WTC11 (cell line): ENCODE measurements at regions not wholly inside any gene's neighbourhood (a gene's known extent, or its start where the extent isn't known, plus 50 kb on each side); places are given as distances from the start of the nearest gene placed in this dataset.
"Not testable (repeated sequence)": the region's sequence is repeated elsewhere in the genome, so short reads cannot be mapped to it uniquely, and the experiment has no call there.

Source experiments
- ATAC-seq: fragments of 200-7000 bp; cut with Tn5 transposase; 2 replicates; pipeline ENCODE4 v1.10.0; 2021; ENCODE audit warnings: mild to moderate bottlenecking, moderate library complexity
- CTCF ChIA-PET: fragments of 300-600 bp; sonication (Branson Sonifier 250); formaldehyde crosslinking; loops from one replicate; lab custom pipeline; 2021; ENCODE audit warnings: antibody characterized with exemption; lab: Charles Lee
- POLR2A ChIA-PET: fragments of 350-600 bp; sonication (Branson Sonifier 250); formaldehyde crosslinking; loops from one replicate; lab custom pipeline; 2021; ENCODE audit warnings: antibody characterized with exemption; lab: Charles Lee
- DNase-seq: peaks from one replicate; pipeline ENCODE4 v3.0.0; 2021; ENCODE audit warnings: low spot score
- H3K27ac Mint-ChIP-seq: 2 replicates; pipeline ENCODE4 v1.8.0; 2021; ENCODE audit warnings: mixed read lengths
- H3K27me3 Mint-ChIP-seq: 2 replicates; pipeline ENCODE4 v1.8.0; 2021; ENCODE audit warnings: low read depth, mild to moderate bottlenecking, moderate library complexity, mixed read lengths
- H3K36me3 Mint-ChIP-seq: 2 replicates; pipeline ENCODE4 v1.8.0; 2021; ENCODE audit warnings: mixed read lengths
- H3K4me1 Mint-ChIP-seq: 2 replicates; pipeline ENCODE4 v1.8.0; 2022; ENCODE audit warnings: mixed read lengths
- H3K4me3 Mint-ChIP-seq: 2 replicates; pipeline ENCODE4 v1.8.0; 2021; ENCODE audit warnings: mild to moderate bottlenecking, moderate library complexity, mixed read lengths
- H3K9me3 Mint-ChIP-seq: 2 replicates; pipeline ENCODE4 v1.8.0; 2021; ENCODE audit warnings: mixed read lengths
- AR ChIP-seq: fragments of 250-450 bp; sonication (Bioruptor Pico); IDR thresholded peaks from 2 replicates; pipeline ENCODE4 v1.9.0; 2021; ENCODE audit warnings: mild to moderate bottlenecking
- CDX4 ChIP-seq: fragments of 250-450 bp; sonication (Bioruptor Pico); IDR thresholded peaks from 2 replicates; pipeline ENCODE4 v1.9.0; 2021; ENCODE audit warnings: moderate library complexity, mild to moderate bottlenecking, inconsistent platforms, borderline replicate concordance
- CREM ChIP-seq: sonication (generic); formaldehyde crosslinking; IDR thresholded peaks from 2 replicates; pipeline ENCODE4 v1.8.1; 2022; ENCODE audit warnings: mild to moderate bottlenecking, missing genetic modification reagents, moderate library complexity
- E2F5 ChIP-seq: sonication (generic); formaldehyde crosslinking; IDR thresholded peaks from 2 replicates; pipeline ENCODE4 v1.8.1; 2022; ENCODE audit warnings: mild to moderate bottlenecking, moderate library complexity, missing genetic modification reagents
- HMGXB4 ChIP-seq: sonication (generic); formaldehyde crosslinking; IDR thresholded peaks from 2 replicates; pipeline ENCODE4 v1.8.1; 2023; ENCODE audit warnings: mild to moderate bottlenecking, moderate library complexity, missing genetic modification reagents
- IRF2 ChIP-seq: sonication (generic); formaldehyde crosslinking; IDR thresholded peaks from 2 replicates; pipeline ENCODE4 v1.8.0; 2022; ENCODE audit warnings: low read depth, missing genetic modification reagents, borderline replicate concordance
- MLX ChIP-seq: sonication (generic); formaldehyde crosslinking; IDR thresholded peaks from 2 replicates; pipeline ENCODE4 v1.8.1; 2023; ENCODE audit warnings: mild to moderate bottlenecking, missing genetic modification reagents, moderate library complexity
- NFE2L1 ChIP-seq: sonication (generic); formaldehyde crosslinking; IDR thresholded peaks from 2 replicates; pipeline ENCODE4 v1.8.1; 2023; ENCODE audit warnings: missing genetic modification reagents
- SOX15 ChIP-seq: fragments of 250-450 bp; sonication (Bioruptor Pico); IDR thresholded peaks from 2 replicates; pipeline ENCODE4 v1.9.0; 2021; ENCODE audit warnings: mild to moderate bottlenecking
- SP1 ChIP-seq: sonication (generic); formaldehyde crosslinking; conservative IDR thresholded peaks from 2 replicates; pipeline ENCODE4 v1.8.1; 2022; ENCODE audit warnings: missing genetic modification reagents
- USF2 ChIP-seq: sonication (generic); formaldehyde crosslinking; IDR thresholded peaks from 2 replicates; pipeline ENCODE4 v1.8.1; 2023; ENCODE audit warnings: mild to moderate bottlenecking, missing genetic modification reagents, moderate library complexity
- ZMAT4 ChIP-seq: fragments of 250-450 bp; sonication (Bioruptor Pico); IDR thresholded peaks from 2 replicates; pipeline ENCODE4 v1.9.0; 2021; ENCODE audit warnings: mild to moderate bottlenecking
- ZNF121 ChIP-seq: sonication (generic); formaldehyde crosslinking; IDR thresholded peaks from 2 replicates; pipeline ENCODE4 v1.8.0; 2023; ENCODE audit warnings: missing genetic modification reagents
- ZNF263 ChIP-seq: sonication (generic); formaldehyde crosslinking; IDR thresholded peaks from 2 replicates; pipeline ENCODE4 v1.8.1; 2022; ENCODE audit warnings: low read depth, mild to moderate bottlenecking, moderate library complexity, missing genetic modification reagents
- ZNF281 ChIP-seq: sonication (generic); formaldehyde crosslinking; IDR thresholded peaks from 2 replicates; pipeline ENCODE4 v1.8.0; 2023; ENCODE audit warnings: mild to moderate bottlenecking, missing genetic modification reagents
- ZNF416 ChIP-seq: fragments of 250-450 bp; sonication (Bioruptor Pico); IDR thresholded peaks from 2 replicates; pipeline ENCODE4 v1.9.0; 2021; ENCODE audit warnings: mild to moderate bottlenecking, inconsistent platforms

GRCh38 chr12:131436922-131437705 lies 273.8 kb upstream of the SFSWAP start:
- H3K27ac Mint-ChIP-seq: no peak overlapping the region; the same call in 1 of the 2 replicates
- ChIA-PET CTCF (interaction anchor here (0.6 to 3.4 kb wide), 8 partner anchors 15 to 458 kb away, joined by 3 to 21 read pairs (median 3); no protein-coding TSS in a partner anchor), POLR2A (no interaction called here)
- ATAC-seq: peak; percentile 71
- H3K27me3 Mint-ChIP-seq: no peaks in the 10 kb centered on the region
- H3K4me1 Mint-ChIP-seq: peaks cover 28% of the 10 kb centered on the region
- DNase-seq: peak; percentile 55
- H3K9me3 Mint-ChIP-seq: 0 out of 2 replicates have a peak, but pooled peaks cover 5% of the 10 kb centered on the region
- H3K36me3 Mint-ChIP-seq: no peaks in the 10 kb centered on the region
- no peak overlapping the region for H3K4me3 Mint-ChIP-seq
- no peak for TF ChIP-seq MLX (CRISPR knock-in tag)
- no peak for TF ChIP-seq ZNF281
- TF ChIP-seq CDX4 (CRISPR knock-in tag): no peak
- TF ChIP-seq ZNF121: no peak

GRCh38 chr12:131437706-131438492 lies 273.0 kb upstream of the SFSWAP start:
- H3K9me3 Mint-ChIP-seq: 0 out of 2 replicates have a peak, but pooled peaks cover 5% of the 10 kb centered on the region
- no peaks in the 10 kb centered on the region for H3K36me3 Mint-ChIP-seq
- ChIA-PET CTCF (interaction anchor here (0.7 to 3.4 kb wide), 11 partner anchors 15 to 322 kb away, joined by 3 to 21 read pairs (median 5); no protein-coding TSS in a partner anchor), POLR2A (no interaction called here)
- TF ChIP-seq HMGXB4 (CRISPR knock-in tag): no peak
- no peak for TF ChIP-seq AR (CRISPR knock-in tag)
- no peak for TF ChIP-seq IRF2 (CRISPR knock-in tag)
- no peak for TF ChIP-seq SOX15 (CRISPR knock-in tag)
- no peak for TF ChIP-seq ZNF416 (CRISPR knock-in tag)
- TF ChIP-seq NFE2L1: no peak
- no peak for TF ChIP-seq USF2 (CRISPR knock-in tag)
- no peak for TF ChIP-seq E2F5 (CRISPR knock-in tag)
- TF ChIP-seq SP1: no peak
- no peak for TF ChIP-seq ZMAT4
- no peak for TF ChIP-seq CREM
- no peak for TF ChIP-seq ZNF263
- DNase-seq: no peak
- H3K4me1 Mint-ChIP-seq: peaks cover 26% of the 10 kb centered on the region
- no peak for ATAC-seq
- no peak overlapping the region for H3K4me3 Mint-ChIP-seq
- no peak overlapping the region for H3K27ac Mint-ChIP-seq
- no peaks in the 10 kb centered on the region for H3K27me3 Mint-ChIP-seq

- H3K36me3 Mint-ChIP-seq, POLR2A ChIA-PET, H3K9me3 Mint-ChIP-seq, H3K27ac Mint-ChIP-seq, H3K4me3 Mint-ChIP-seq, DNase-seq, H3K27me3 Mint-ChIP-seq, ATAC-seq: not testable (repeated sequence)
- CTCF ChIA-PET: interaction anchor here (0.7 to 3.4 kb wide), 11 partner anchors 14 to 322 kb away, joined by 3 to 21 read pairs (median 5); no protein-coding TSS in a partner anchor
- peaks cover 26% of the 10 kb centered on the region for H3K4me1 Mint-ChIP-seq
Measured at GRCh38 chr12:131438493-131438835, 272.4 kb upstream of the SFSWAP start.
